ENCODE measurements at regions not wholly inside any gene's neighbourhood (a gene's known extent, or its start where the extent isn't known, plus 50 kb on each side); places are given as distances from the start of the nearest gene placed in this dataset.

DNA sequence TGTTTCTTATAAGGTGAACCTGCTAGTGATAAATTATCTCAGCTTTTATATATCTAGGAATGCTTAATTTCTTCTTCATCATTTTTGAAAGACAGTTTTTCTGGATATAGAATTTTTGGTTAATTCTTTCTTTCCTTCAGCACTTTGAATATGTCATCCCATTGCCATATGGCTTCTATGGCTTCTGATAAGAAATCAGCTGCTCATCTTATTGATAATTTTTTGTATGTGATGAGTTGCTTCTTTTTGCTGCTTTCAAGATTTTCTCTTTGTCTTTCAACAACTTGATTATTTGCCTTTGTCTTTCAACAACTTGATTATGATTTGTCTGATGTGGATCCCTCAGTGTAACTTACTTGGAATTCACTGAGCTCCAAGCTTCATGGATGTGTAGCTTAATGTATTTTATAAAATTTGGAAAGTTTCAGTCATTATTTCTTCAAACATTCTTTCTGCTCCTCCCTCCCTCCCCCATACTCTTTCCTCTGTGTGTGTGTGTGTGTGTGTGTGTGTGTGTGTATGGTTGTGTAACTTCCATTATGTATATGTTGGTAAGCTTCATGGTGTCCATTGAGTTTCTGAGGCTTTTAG is 243.9 kb downstream of the TLE1 start:
- no peak overlapping the region for H2AFZ ChIP-seq (ENCODE audit: control insufficient read depth, low read length)
- dilution Hi-C loops (cut with MboI; ENCODE audit: extremely low pct_ligation_motif_present, low sequenced_read_pairs) = no loop called here
- H3K27ac ChIP-seq (ENCODE audit: control insufficient read depth, insufficient read depth, low read length) = no peak overlapping the region
- no peak overlapping the region for H3K4me2 ChIP-seq (ENCODE audit: control insufficient read depth, extremely low read depth, insufficient read depth, low read depth, low read length)
- no peak overlapping the region for H3K9ac ChIP-seq (ENCODE audit: control insufficient read depth, extremely low read depth, insufficient read depth, low read length)
- no peak for FAIRE-seq
- TF ChIP-seq, protein P1, sequence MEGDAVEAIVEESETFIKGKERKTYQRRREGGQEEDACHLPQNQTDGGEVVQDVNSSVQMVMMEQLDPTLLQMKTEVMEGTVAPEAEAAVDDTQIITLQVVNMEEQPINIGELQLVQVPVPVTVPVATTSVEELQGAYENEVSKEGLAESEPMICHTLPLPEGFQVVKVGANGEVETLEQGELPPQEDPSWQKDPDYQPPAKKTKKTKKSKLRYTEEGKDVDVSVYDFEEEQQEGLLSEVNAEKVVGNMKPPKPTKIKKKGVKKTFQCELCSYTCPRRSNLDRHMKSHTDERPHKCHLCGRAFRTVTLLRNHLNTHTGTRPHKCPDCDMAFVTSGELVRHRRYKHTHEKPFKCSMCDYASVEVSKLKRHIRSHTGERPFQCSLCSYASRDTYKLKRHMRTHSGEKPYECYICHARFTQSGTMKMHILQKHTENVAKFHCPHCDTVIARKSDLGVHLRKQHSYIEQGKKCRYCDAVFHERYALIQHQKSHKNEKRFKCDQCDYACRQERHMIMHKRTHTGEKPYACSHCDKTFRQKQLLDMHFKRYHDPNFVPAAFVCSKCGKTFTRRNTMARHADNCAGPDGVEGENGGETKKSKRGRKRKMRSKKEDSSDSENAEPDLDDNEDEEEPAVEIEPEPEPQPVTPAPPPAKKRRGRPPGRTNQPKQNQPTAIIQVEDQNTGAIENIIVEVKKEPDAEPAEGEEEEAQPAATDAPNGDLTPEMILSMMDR (optimal IDR thresholded peaks at IDR 0.05 in 1 of 3, IDR thresholded peaks at IDR 0.05 in 1 of 3, conservative IDR thresholded peaks at IDR 0.05 in 1 of 3; ENCODE audit: extremely low read depth in 1 of 3, insufficient read depth in 2 of 3, low read length in 3 of 3) = no peak
- no peak for TF ChIP-seq EZH2 (IDR thresholded peaks at IDR 0.05; ENCODE audit: low read length)
- no peaks in the 10 kb centered on the region for H3K4me1 ChIP-seq (ENCODE audit: control insufficient read depth, extremely low read depth, insufficient read depth, low read length)
- H3K36me3 ChIP-seq (ENCODE audit: control insufficient read depth in 2 of 2, extremely low read depth in 1 of 2, insufficient read depth in 2 of 2, low read length in 2 of 2) = no peaks in the 10 kb centered on the region
- no peaks in the 10 kb centered on the region for H3K27me3 ChIP-seq (ENCODE audit: control insufficient read depth, extremely low read depth, insufficient read depth, low read length)
- no peak for DNase-seq (ENCODE audit: low read depth, low spot score)
- H3K4me3 ChIP-seq (ENCODE audit: control insufficient read depth in 2 of 3, extremely low read depth in 1 of 3, insufficient read depth in 2 of 3, low read depth in 1 of 3, low read length in 3 of 3) = no peak overlapping the region
- no peaks in the 10 kb centered on the region for H4K20me1 ChIP-seq (ENCODE audit: control insufficient read depth, extremely low read depth, insufficient read depth, low read length)
- no peaks in the 10 kb centered on the region for H3K79me2 ChIP-seq (ENCODE audit: control insufficient read depth, insufficient read depth, low read length)
- H3K9me3 ChIP-seq (ENCODE audit: control insufficient read depth, low read depth, low read length) = peaks cover 3% of the 10 kb centered on the region
- no peaks in the 10 kb centered on the region for H3K9me1 ChIP-seq (ENCODE audit: control insufficient read depth, extremely low read depth, insufficient read depth, low read length)

DNA sequence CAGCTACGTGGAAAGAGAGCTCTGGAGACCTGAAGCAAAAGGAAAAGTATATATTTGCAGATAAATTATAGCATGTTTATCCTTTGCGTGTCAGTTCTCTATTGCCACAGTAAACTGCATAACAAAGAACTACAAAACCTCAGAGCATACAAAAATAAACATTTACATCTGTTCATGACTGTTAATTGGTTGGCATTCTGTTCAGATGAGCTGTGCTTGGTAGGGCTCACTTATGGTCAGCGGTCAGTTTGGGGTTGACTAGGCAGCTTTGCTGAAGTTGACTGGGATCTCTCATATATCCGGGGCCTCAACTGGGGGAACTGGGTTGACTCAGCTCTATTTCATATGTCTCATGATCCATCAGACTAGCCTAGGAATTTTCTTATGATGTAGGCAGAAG is 257.7 kb downstream of the TLE1 start:
- H3K36me3 ChIP-seq (ENCODE audit: control insufficient read depth in 2 of 2, extremely low read depth in 1 of 2, insufficient read depth in 2 of 2, low read length in 2 of 2) = no peaks in the 10 kb centered on the region
- no peak overlapping the region for H3K27ac ChIP-seq (ENCODE audit: control insufficient read depth, insufficient read depth, low read length)
- H3K4me3 ChIP-seq (ENCODE audit: control insufficient read depth in 2 of 3, extremely low read depth in 1 of 3, insufficient read depth in 2 of 3, low read depth in 1 of 3, low read length in 3 of 3) = no peak overlapping the region
- no peaks in the 10 kb centered on the region for H3K4me1 ChIP-seq (ENCODE audit: control insufficient read depth, extremely low read depth, insufficient read depth, low read length)
- TF ChIP-seq EZH2 (IDR thresholded peaks at IDR 0.05; ENCODE audit: low read length) = no peak
- TF ChIP-seq, protein P1 (optimal IDR thresholded peaks at IDR 0.05 in 1 of 3, IDR thresholded peaks at IDR 0.05 in 1 of 3, conservative IDR thresholded peaks at IDR 0.05 in 1 of 3; ENCODE audit: extremely low read depth in 1 of 3, insufficient read depth in 2 of 3, low read length in 3 of 3) = no peak
- dilution Hi-C loops (cut with MboI; ENCODE audit: extremely low pct_ligation_motif_present, low sequenced_read_pairs) = no loop called here
- H4K20me1 ChIP-seq (ENCODE audit: control insufficient read depth, extremely low read depth, insufficient read depth, low read length) = no peaks in the 10 kb centered on the region
- no peak overlapping the region for H3K9ac ChIP-seq (ENCODE audit: control insufficient read depth, extremely low read depth, insufficient read depth, low read length)
- FAIRE-seq (no peak), DNase-seq (ENCODE audit: low read depth, low spot score) (no peak)
- no peaks in the 10 kb centered on the region for H3K27me3 ChIP-seq (ENCODE audit: control insufficient read depth, extremely low read depth, insufficient read depth, low read length)
- peaks cover 5% of the 10 kb centered on the region for H3K9me3 ChIP-seq (ENCODE audit: control insufficient read depth, low read depth, low read length)
- H3K79me2 ChIP-seq (ENCODE audit: control insufficient read depth, insufficient read depth, low read length) = no peaks in the 10 kb centered on the region
- no peaks in the 10 kb centered on the region for H3K9me1 ChIP-seq (ENCODE audit: control insufficient read depth, extremely low read depth, insufficient read depth, low read length)
- H3K4me2 ChIP-seq (ENCODE audit: control insufficient read depth, extremely low read depth, insufficient read depth, low read depth, low read length) = no peak overlapping the region
- H2AFZ ChIP-seq (ENCODE audit: control insufficient read depth, low read length) = no peak overlapping the region
